GM21717 (cell line): ENCODE measurements at regions not wholly inside any gene's neighbourhood (a gene's known extent, or its start where the extent isn't known, plus 50 kb on each side); places are given as distances from the start of the nearest gene placed in this dataset.
A peak's percentile ranks its signal among the peaks of the same experiment; 100 is the strongest.

Experiments
- ATAC-seq: cut with Tn5 transposase; IDR thresholded peaks from one replicate; pipeline ENCODE4 v1.9.1; 2021; ENCODE audit warnings: mild to moderate bottlenecking, moderate library complexity; ENCODE audit not compliant: unreplicated experiment

GRCh38 chr2:185145316-185146121 lies 547.2 kb downstream of the ZNF804A start:
- ATAC-seq, result no peak

DNA sequence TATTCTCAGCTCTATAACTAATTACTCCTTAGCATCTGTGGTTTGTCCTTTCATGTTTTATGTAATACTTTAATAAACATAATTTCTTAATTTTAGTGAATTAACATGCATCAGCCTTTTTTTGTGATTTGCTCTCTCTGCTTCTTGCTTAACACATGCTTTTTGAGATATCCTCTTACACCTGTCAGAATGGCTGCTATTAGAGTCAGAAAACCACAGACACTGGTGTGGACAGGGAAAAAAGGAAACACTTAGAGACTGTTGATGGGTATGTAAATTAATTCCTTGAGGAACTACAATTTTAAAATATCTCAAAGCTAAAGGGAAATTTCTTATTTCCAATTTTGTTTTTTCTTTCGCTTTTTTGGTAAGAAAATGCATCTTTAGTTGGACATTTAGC lies 549.0 kb downstream of the ZNF804A start:
- no peak for ATAC-seq

GRCh38 chr2:185152186-185152585 lies 553.9 kb downstream of the ZNF804A start:
- no peak for ATAC-seq

GRCh38 chr2:185161701-185162100 lies 563.4 kb downstream of the ZNF804A start:
- no peak for ATAC-seq

DNA sequence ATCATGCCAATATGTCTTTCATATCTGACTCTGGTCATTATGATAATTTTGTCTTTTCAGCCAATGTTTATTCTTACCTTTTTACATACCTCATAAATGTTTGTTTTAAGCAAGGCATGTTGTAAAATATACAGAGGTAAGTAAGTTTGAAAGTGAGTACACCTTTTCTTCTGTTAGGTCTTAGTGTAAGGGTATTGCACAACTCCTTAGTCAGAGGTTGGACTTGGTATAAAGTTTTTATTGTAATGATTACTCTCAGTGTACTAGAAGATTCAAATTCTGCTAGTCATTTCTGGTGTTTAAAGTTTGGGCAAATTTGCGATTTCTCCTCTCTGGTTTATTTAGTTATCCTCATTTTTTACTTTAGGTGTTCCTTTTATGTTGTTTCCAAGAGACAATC lies 564.3 kb upstream of the FSIP2 start:
- ATAC-seq, result no peak

DNA sequence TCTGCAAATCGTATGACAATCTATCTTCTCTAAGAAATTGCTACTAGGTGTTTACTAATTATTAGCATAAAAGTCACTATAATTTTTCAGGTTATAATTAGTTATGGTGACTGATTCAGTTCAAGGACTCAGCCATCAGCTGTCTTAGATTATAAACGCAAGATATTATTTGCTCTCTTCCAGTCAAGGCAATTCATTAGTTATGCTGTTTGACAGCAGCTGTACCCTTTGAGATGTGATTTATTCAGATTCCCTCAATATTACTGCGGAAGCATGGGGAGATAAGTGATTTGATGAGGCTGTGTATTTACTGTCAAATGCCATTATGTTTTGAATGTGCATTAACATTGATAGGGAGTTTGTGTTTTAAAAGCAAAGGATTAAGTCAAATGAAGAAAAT lies 558.9 kb upstream of the FSIP2 start:
- no peak for ATAC-seq

DNA sequence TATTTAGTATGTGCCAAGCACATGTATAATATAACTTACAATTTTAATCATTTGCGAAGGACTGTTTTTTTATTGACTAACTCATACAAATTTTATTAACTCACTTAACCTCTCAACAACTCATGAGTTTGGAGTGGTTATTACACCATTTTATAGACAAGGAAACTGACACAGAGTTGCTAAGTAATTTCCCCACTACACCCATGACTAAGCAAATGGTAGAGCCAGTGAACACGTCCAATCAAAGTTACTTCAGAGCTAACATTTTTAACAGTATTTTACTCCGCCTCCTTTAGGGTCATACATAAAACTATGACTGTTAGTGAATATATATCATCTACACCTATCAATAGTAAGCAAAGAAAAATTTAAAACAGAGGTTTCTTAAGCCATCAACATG lies 556.7 kb upstream of the FSIP2 start:
- ATAC-seq, result no peak

DNA sequence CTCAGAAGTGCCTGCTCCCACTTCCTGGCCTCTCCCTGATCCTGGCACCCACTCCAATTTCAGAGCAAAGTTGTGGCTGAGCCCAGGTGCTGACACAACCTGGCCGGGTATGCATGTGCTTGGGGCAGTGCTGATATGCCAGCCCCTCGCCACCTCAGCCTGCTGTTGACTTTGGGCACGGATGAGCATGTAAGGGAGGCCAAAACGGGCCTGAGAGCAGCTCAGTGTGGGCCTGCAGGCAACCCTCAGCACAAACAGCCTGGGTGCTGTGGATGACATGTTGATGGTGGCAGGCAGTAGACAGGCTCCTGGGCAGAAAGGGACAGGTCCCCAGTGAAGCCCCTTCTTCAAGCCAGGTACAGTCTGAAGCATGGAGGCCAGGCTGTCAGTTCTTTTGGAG lies 553.6 kb upstream of the FSIP2 start:
- no peak for ATAC-seq

- ATAC-seq, result no peak
Measured at GRCh38 chr2:185187421-185187820, 551.2 kb upstream of the FSIP2 start.

DNA sequence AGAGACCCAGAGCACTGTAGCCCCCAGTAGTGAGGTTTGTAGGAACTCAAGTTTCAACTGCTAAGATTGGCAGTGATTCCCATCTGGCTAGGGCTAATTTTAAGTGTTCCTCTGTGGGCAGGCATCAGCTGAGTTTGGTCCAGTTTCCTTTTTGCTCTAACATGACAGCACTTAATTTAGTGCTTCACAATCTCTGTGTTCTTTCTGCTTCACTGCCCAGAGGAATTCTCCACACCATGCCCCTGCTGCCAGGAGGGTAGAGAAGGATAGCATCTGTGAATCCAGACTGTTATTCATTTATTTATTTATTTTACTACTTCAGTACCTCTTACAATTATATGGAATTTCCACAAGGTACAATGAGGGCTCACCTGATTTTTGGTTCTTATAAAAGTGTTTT lies 549.9 kb upstream of the FSIP2 start:
- no peak for ATAC-seq

DNA sequence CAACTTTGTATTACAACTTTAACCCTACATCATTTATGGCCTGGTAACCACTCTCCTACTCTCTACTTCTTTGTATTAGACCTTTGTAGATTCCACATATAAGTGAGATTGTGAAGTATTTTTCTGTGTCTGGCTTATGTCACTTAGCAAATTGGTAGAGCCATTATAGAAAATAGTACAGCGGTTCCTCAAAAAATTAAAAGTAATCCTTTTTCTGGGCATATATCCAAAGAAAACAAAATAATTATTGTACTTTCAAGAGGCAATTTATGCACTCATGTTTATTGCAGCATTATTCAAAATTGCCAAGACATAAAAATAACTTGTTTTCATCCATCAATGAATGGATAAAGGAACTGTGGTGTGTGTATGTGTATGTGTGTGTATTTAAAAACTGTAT lies 537.5 kb upstream of the FSIP2 start:
- no peak for ATAC-seq

- ATAC-seq, result no peak
Measured at GRCh38 chr2:185202381-185202780, 536.2 kb upstream of the FSIP2 start.

GRCh38 chr2:185202945-185203528 lies 535.6 kb upstream of the FSIP2 start:
- ATAC-seq, result no peak

GRCh38 chr2:185208261-185208660 lies 530.3 kb upstream of the FSIP2 start:
- ATAC-seq, result no peak

GRCh38 chr2:185215497-185215896 lies 523.1 kb upstream of the FSIP2 start:
- ATAC-seq, result peak; percentile 43

DNA sequence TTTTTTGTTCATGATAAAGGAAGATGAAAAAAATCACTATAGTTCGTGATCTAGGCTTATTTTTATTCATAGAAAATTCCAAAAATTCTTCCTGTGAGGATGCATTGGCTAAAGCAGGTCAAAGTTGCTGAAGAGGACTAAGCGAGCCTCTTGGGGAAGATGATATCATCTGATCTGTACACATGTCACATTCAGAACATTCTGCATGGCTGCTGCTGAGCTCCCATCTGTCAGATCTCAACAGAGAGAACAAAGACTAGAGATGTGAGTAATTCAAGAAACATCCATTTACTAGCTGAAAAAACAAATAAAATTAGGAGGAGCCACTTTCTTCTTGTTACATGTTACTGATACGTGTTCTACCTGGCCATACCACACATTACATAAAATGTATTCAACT lies 518.6 kb upstream of the FSIP2 start:
- no peak for ATAC-seq

- no peak for ATAC-seq
Measured at GRCh38 chr2:185222311-185222710, 516.3 kb upstream of the FSIP2 start.

DNA sequence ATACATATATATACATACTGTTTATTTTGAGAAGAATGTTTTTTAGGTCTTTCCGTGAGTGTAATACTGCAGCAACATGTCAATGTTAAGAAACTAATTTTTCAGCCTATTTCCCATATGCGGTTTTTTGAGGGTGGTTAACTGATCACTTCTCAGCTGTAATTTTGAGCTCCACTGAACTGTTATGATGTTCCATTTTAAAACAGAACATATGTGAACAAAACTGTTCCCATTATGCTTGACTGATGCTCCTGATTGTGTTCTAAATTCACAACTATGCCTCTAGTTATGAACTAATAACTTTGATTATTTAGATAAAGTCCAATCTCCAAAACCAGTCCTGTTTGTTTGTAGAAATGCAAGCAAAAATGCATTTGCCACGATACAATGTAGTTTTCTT lies 511.2 kb upstream of the FSIP2 start:
- ATAC-seq, result no peak

DNA sequence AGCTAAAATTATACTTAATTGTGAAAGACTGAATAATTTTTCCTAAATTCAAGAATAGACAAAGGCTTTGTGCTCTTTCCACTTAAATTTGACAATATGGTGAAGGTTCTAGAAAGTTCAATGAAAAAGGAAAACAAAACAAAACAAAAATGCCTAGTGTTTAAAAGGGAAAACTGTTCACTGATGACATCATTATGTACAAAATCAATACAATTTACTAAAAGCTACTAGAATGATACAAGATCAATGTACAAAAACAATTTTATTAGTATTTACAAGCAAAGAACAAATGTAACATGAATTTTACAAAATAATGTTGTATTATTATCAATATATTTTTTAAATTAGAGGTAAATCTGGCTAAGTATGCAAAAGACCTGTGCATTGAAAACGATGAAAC lies 499.1 kb upstream of the FSIP2 start:
- no peak for ATAC-seq

- no peak for ATAC-seq
Measured at GRCh38 chr2:185240796-185241195, 497.8 kb upstream of the FSIP2 start.

DNA sequence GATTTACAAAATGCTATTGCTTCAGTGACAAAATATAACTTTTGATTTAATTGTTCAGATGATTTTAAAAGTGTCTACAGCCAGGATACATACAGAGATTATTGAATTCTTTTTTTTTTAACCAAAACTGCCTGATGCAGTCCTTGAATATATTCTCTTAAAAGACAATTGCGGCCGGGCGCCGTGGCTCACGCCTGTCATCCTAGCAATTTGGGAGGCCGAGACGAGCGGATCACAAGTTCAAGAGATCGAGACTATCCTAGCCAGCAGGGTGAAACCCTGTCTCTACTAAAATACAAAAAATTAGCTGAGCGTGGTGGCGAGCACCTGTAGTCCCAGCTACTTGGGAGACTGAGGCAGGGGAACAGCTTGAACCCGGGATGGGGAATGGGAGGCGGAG lies 497.0 kb upstream of the FSIP2 start:
- ATAC-seq, result no peak

DNA sequence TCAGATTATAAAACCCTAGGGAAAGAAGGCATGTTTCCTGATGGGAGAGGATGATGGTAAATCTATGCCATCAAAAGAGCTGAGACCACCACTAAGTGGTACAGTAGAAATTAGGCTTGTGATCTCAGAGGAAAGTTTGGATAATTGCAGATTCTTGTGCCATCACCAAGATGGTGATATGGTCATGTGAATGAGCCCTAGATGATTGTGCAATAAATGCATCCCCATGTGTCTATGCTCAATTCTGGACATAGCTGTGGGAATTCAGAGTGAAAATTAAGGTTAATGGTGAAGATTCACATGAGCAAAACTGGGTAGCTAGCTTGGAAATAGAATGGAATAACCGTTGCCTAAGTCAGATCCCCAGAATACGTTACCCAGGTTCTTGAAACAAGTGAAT lies 496.1 kb upstream of the FSIP2 start:
- no peak for ATAC-seq

GRCh38 chr2:185245216-185245615 lies 493.4 kb upstream of the FSIP2 start:
- no peak for ATAC-seq
